ENCODE measurements at regions not wholly inside any gene's neighbourhood (a gene's known extent, or its start where the extent isn't known, plus 50 kb on each side); places are given as distances from the start of the nearest gene placed in this dataset.

DNA sequence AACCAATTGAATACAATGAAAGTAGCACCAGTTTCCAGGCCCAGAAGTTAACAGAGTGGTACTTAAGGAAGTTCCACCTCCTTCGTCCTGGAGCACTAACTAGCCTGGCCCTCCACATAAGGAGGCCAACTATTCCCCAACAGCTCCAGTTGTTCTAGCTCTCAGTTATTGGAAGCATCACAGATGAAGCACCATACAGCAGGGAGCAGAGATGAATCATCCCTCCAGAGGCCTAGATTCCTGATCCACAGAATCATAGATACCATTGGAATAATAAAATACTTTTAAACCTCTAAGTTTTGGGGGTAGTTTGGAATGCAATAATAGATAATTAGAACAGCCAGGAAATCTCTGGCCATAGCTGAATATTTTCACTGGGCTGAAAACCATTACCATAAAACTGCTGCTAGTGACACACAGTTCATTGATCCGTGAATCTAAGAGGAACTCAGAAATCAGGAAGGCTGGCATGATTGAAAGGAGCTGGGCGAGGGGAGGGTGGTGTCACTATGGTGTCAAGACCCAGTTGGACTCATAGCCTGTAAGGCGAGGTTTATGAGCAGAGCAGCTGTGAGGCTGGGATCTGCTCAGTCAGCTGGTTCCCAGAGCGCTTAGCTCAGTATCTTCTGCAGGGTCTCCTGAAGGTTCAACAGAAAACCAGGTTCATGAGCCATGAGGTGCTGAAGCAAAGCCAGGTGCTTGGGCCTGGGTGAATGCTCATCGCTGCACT, 371.4 kb upstream of the TMTC1 start:
- no peaks in the 10 kb centered on the region for H3K4me1 Mint-ChIP-seq (ENCODE audit: unreplicated experiment)
- DNase-seq (ENCODE audit: extremely low spot score, unreplicated experiment), result no peak
- H3K9me3 Mint-ChIP-seq, result peaks cover 6% of the 10 kb centered on the region
- TF ChIP-seq, protein P1, sequence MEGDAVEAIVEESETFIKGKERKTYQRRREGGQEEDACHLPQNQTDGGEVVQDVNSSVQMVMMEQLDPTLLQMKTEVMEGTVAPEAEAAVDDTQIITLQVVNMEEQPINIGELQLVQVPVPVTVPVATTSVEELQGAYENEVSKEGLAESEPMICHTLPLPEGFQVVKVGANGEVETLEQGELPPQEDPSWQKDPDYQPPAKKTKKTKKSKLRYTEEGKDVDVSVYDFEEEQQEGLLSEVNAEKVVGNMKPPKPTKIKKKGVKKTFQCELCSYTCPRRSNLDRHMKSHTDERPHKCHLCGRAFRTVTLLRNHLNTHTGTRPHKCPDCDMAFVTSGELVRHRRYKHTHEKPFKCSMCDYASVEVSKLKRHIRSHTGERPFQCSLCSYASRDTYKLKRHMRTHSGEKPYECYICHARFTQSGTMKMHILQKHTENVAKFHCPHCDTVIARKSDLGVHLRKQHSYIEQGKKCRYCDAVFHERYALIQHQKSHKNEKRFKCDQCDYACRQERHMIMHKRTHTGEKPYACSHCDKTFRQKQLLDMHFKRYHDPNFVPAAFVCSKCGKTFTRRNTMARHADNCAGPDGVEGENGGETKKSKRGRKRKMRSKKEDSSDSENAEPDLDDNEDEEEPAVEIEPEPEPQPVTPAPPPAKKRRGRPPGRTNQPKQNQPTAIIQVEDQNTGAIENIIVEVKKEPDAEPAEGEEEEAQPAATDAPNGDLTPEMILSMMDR (conservative IDR thresholded peaks at IDR 0.05), result no peak
- H3K27ac Mint-ChIP-seq, result no peak overlapping the region
- H3K27me3 Mint-ChIP-seq, result no peaks in the 10 kb centered on the region
- H3K36me3 Mint-ChIP-seq, result peaks cover 6% of the 10 kb centered on the region
- no peak overlapping the region for H3K4me3 Mint-ChIP-seq

DNA sequence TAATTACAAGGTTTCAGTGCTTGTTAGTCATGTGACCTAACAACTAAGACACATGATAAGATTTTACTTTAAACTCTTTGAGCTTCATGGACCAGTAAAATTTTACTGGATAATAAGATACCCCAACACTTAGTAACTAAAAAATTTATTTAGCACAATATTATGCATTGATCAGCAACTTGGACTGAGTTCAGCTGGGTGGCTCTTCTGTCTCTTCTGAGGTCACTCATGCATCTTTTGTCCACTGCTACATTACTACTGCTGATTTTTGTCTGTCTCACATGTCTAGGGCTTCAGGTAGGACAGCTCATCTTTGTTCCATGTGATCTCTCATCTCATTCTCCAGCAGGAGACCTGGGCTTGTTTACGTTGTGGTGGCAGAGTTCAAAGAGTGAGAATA, 370.2 kb upstream of the TMTC1 start:
- H3K27ac Mint-ChIP-seq, result no peak overlapping the region
- TF ChIP-seq, protein P1 (conservative IDR thresholded peaks at IDR 0.05), result no peak
- peaks cover 6% of the 10 kb centered on the region for H3K9me3 Mint-ChIP-seq
- H3K27me3 Mint-ChIP-seq, result peaks cover 3% of the 10 kb centered on the region
- no peak overlapping the region for H3K4me3 Mint-ChIP-seq
- peaks cover 6% of the 10 kb centered on the region for H3K36me3 Mint-ChIP-seq
- H3K4me1 Mint-ChIP-seq (ENCODE audit: unreplicated experiment), result no peaks in the 10 kb centered on the region
- DNase-seq (ENCODE audit: extremely low spot score, unreplicated experiment), result no peak

DNA sequence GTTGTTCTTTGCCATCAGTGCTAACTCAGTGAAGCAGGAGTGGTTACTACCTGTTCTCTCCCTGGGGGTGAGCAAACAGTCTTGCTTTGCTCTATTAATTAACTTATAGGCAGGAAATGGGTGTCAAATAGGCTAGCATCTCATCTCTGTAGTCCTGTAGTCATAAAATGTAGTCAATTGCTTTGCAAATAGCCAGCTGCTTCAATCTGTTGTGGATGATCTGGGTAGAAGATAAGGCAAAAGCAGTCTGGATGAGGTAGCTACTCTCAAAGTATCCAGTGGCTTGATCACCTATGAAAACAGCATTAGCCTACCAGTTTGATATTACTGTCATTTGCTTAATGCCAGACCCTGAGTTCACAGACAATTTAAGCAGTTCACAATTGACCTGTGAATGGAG, 369.0 kb upstream of the TMTC1 start:
- DNase-seq (ENCODE audit: extremely low spot score, unreplicated experiment), result no peak
- no peak overlapping the region for H3K27ac Mint-ChIP-seq
- peaks cover 3% of the 10 kb centered on the region for H3K27me3 Mint-ChIP-seq
- peaks cover 6% of the 10 kb centered on the region for H3K9me3 Mint-ChIP-seq
- no peaks in the 10 kb centered on the region for H3K4me1 Mint-ChIP-seq (ENCODE audit: unreplicated experiment)
- no peak overlapping the region for H3K4me3 Mint-ChIP-seq
- H3K36me3 Mint-ChIP-seq, result peaks cover 6% of the 10 kb centered on the region
- TF ChIP-seq, protein P1 (conservative IDR thresholded peaks at IDR 0.05), result no peak

DNA sequence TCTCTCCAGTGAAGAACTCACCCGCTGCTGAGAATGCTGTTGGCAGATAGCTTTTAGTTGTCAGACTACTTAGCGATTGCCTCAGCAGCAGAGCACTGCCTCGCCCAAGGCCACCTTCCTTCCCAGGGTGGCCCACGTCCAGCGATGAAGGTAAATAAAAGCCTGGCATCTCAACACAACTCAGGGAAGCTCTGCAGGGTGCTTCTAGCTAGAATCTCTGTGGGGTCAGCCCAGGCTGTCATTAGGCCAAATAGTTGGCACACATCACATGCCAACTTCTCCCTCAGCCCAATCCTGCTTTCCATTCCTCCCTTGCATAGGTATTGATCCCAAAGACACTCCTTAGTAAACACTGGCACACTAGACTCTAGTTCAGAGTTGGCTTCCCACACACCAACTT, 368.1 kb upstream of the TMTC1 start:
- Mint-ChIP-seq H3K27ac (no peak overlapping the region), H3K9me3 (peaks cover 6% of the 10 kb centered on the region), H3K4me1 (ENCODE audit: unreplicated experiment) (no peaks in the 10 kb centered on the region), H3K36me3 (peaks cover 6% of the 10 kb centered on the region), H3K4me3 (no peak overlapping the region), H3K27me3 (peaks cover 3% of the 10 kb centered on the region)
- DNase-seq (ENCODE audit: extremely low spot score, unreplicated experiment), result no peak
- TF ChIP-seq, protein P1 (conservative IDR thresholded peaks at IDR 0.05), result no peak

DNA sequence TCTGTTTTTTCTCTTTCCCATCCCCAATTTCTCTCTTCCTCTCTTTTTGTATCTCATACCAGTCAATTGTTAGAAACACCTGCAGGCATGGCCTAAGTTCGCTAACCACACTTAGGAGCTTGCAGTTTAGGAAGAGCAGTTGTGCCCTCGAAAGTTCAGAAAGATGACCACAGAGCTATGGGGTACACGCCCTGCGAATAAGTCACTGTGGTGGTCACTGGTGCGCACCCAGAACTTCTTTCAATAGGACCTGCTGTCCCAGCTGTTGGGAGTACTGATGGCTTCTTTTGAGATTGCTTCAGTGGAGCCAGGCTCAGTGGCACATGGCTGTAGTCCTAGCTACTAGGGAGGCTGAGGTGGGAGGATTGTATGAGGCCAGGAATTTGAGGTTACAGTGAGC, 362.8 kb upstream of the TMTC1 start:
- no peaks in the 10 kb centered on the region for H3K9me3 Mint-ChIP-seq
- no peak overlapping the region for H3K4me3 Mint-ChIP-seq
- peaks cover 3% of the 10 kb centered on the region for H3K27me3 Mint-ChIP-seq
- no peaks in the 10 kb centered on the region for H3K4me1 Mint-ChIP-seq (ENCODE audit: unreplicated experiment)
- no peak for DNase-seq (ENCODE audit: extremely low spot score, unreplicated experiment)
- H3K27ac Mint-ChIP-seq, result no peak overlapping the region
- no peaks in the 10 kb centered on the region for H3K36me3 Mint-ChIP-seq
- TF ChIP-seq, protein P1 (conservative IDR thresholded peaks at IDR 0.05), result no peak
